ENCODE measurements at regions not wholly inside any gene's neighbourhood (a gene's known extent, or its start where the extent isn't known, plus 50 kb on each side); places are given as distances from the start of the nearest gene placed in this dataset.

DNA sequence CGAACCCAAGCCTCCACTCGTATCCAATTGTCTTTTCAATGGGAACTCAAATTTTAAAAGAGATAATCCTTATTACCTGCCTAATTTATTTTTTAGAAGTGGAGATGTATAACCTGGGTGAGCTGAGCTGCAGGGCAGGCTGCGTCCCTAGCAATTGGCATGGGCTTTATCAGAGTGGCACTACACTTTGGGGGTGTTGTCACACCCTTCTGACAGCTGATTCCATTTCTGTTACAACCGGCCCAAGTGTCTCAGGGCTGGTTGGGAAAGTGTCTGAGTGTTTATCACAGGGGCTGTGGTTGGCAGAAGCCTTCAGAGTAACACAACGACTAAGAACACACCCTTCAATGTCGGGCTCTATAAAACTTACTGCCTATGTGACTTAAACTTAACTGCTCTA lies 295.0 kb downstream of the SMAD2 start:
- Histone ChIP-seq H3K9me3 (ENCODE audit: low read depth) (no peaks in the 10 kb centered on the region), H3K4me1 (ENCODE audit: low read depth) (no peaks in the 10 kb centered on the region), H3K27ac (no peak overlapping the region), H3K27me3 (no peaks in the 10 kb centered on the region), H3K36me3 (no peaks in the 10 kb centered on the region), H3K4me3 (no peak overlapping the region)
- DNase-seq (ENCODE audit: low read depth in 1 of 2, low spot score in 1 of 2): no peak
- TF ChIP-seq, protein P1, sequence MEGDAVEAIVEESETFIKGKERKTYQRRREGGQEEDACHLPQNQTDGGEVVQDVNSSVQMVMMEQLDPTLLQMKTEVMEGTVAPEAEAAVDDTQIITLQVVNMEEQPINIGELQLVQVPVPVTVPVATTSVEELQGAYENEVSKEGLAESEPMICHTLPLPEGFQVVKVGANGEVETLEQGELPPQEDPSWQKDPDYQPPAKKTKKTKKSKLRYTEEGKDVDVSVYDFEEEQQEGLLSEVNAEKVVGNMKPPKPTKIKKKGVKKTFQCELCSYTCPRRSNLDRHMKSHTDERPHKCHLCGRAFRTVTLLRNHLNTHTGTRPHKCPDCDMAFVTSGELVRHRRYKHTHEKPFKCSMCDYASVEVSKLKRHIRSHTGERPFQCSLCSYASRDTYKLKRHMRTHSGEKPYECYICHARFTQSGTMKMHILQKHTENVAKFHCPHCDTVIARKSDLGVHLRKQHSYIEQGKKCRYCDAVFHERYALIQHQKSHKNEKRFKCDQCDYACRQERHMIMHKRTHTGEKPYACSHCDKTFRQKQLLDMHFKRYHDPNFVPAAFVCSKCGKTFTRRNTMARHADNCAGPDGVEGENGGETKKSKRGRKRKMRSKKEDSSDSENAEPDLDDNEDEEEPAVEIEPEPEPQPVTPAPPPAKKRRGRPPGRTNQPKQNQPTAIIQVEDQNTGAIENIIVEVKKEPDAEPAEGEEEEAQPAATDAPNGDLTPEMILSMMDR (IDR thresholded peaks at IDR 0.05; ENCODE audit: low read depth, low read length): no peak

DNA sequence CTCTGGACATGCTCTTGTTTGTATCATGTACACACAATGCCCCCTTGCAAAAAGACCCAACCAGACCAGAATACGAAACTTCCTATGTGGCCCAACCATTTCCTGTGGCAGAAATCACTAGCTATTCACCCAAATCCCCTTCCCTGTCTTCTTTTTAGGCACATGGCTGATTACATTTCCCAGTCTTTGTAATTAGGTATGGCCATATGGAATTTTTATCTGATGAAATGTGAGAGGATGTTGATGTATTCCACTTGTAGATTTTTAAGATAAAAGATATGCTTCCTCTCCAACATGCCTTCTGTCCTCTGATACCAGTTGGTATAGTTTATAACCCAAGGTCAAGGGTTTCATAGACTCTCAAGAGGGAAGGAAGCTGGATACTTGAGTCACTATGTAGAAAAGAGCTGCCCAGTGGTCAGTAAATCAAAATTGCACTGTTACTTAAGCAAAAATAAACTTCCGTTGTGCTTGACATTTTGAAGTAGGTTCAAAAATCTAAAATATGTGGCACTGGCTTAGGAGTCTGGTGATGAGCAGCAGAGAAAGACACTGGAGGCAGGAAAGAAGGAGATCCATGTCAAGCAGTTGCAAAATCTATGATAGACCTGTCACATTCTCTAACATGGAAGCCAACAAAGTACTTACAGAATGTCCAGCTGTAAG lies 297.4 kb downstream of the SMAD2 start:
- Histone ChIP-seq H3K27ac (no peak overlapping the region), H3K9me3 (ENCODE audit: low read depth) (no peaks in the 10 kb centered on the region), H3K36me3 (no peaks in the 10 kb centered on the region), H3K27me3 (peaks cover 6% of the 10 kb centered on the region), H3K4me1 (ENCODE audit: low read depth) (no peaks in the 10 kb centered on the region), H3K4me3 (no peak overlapping the region)
- TF ChIP-seq, protein P1 (IDR thresholded peaks at IDR 0.05; ENCODE audit: low read depth, low read length): no peak
- no peak for DNase-seq (ENCODE audit: low read depth in 1 of 2, low spot score in 1 of 2)

DNA sequence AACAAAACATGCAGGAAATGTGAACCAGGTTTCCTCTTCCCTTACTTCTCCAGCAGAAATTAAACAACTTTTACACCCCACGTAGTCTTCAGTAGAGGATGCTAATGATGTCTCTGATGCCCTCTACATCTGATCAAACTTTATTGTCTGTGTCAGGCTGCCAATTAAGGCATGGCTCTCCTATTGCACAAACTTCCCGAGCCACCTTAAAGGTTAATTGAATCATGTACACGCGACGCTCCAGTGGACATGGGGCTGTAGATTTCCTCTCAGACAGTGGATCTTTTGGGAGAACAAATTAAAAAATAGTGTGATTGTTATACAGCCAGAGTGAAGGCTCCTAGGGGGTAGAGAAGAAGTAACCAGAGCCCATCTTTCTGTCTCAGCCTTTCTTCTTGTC lies 301.6 kb downstream of the SMAD2 start:
- H3K9me3 ChIP-seq (ENCODE audit: low read depth): no peaks in the 10 kb centered on the region

DNA sequence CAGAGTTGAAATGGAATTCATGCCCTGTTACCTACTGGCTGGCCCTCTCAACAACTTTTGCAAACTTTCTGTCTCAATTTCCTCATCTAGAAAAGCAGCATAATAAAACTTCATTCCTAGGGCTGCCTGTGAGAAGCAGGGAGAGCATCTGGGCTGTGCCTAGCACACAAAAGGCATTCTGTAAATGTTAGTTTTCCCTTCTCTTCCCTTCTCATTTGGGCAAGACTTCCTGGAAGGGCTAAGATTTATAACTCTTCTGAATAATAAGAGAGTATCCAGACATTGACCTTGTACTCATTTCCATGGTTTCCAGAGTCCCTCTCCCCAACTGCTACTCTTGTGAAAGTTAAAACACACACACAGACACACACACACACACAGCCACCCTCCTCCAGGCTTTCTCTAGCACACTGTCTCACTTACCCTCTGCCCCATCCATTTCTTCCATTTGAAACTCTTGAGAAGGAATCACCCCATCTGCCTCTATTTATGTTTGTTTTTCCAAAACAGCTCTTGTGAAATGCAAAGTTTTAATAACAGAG lies 302.1 kb downstream of the SMAD2 start:
- no peaks in the 10 kb centered on the region for H3K9me3 ChIP-seq (ENCODE audit: low read depth)
- no peaks in the 10 kb centered on the region for H3K4me1 ChIP-seq (ENCODE audit: low read depth)
- no peaks in the 10 kb centered on the region for H3K36me3 ChIP-seq
- TF ChIP-seq, protein P1 (IDR thresholded peaks at IDR 0.05; ENCODE audit: low read depth, low read length): no peak
- H3K4me3 ChIP-seq: no peak overlapping the region
- DNase-seq (ENCODE audit: low read depth in 1 of 2, low spot score in 1 of 2): no peak
- H3K27me3 ChIP-seq: peaks cover 23% of the 10 kb centered on the region
- no peak overlapping the region for H3K27ac ChIP-seq

More for the DNA sequence above, 301.6 kb downstream of the SMAD2 start:
- H3K27me3 ChIP-seq: peaks cover 23% of the 10 kb centered on the region
- no peaks in the 10 kb centered on the region for H3K36me3 ChIP-seq
- H3K27ac ChIP-seq: no peak overlapping the region
- no peak overlapping the region for H3K4me3 ChIP-seq
- H3K4me1 ChIP-seq (ENCODE audit: low read depth): no peaks in the 10 kb centered on the region
- no peak for DNase-seq (ENCODE audit: low read depth in 1 of 2, low spot score in 1 of 2)
- TF ChIP-seq, protein P1 (IDR thresholded peaks at IDR 0.05; ENCODE audit: low read depth, low read length): no peak

DNA sequence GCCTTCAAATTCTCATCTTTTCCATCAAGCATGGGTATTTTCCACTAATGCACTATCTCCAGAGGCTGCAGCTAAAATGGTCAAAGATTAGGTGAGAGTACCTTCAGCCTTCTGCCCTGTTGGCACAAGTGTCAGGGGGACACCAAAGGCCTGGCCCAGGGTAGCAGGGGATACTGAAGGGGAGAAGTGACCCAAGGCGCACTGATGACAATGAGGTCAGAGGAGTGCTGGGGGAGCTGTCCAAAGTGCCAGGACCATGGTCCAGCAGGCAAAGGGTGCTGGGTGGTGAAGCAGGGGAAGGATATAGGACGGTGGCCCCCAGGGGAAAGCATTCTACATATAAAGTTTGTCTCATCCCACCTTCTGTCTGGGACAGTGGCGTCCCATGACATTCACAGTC lies 303.4 kb downstream of the SMAD2 start:
- TF ChIP-seq, protein P1 (IDR thresholded peaks at IDR 0.05; ENCODE audit: low read depth, low read length): no peak
- DNase-seq (ENCODE audit: low read depth in 1 of 2, low spot score in 1 of 2): no peak
- Histone ChIP-seq H3K4me1 (ENCODE audit: low read depth) (no peaks in the 10 kb centered on the region), H3K27me3 (peaks cover 23% of the 10 kb centered on the region), H3K9me3 (ENCODE audit: low read depth) (no peaks in the 10 kb centered on the region), H3K36me3 (no peaks in the 10 kb centered on the region), H3K27ac (no peak overlapping the region), H3K4me3 (no peak overlapping the region)
